ENCODE measurements at regions not wholly inside any gene's neighbourhood (a gene's known extent, or its start where the extent isn't known, plus 50 kb on each side); places are given as distances from the start of the nearest gene placed in this dataset.
"Not testable (repeated sequence)": the region's sequence is repeated elsewhere in the genome, so short reads cannot be mapped to it uniquely, and the experiment has no call there.

- Histone ChIP-seq H3K27ac (ENCODE audit: low read length) (no peak overlapping the region), H3K27me3 (ENCODE audit: control insufficient read depth, insufficient read depth, low read length) (no peaks in the 10 kb centered on the region), H3K4me3 (ENCODE audit: low read depth in 2 of 2, low read length in 2 of 2) (no peak overlapping the region), H3K4me1 (ENCODE audit: control insufficient read depth, insufficient read depth, low read length) (no peaks in the 10 kb centered on the region), H3K36me3 (ENCODE audit: control insufficient read depth, insufficient read depth, low read length) (no peaks in the 10 kb centered on the region), H3K9me3 (ENCODE audit: control insufficient read depth, insufficient read depth, low read depth, low read length) (0 out of 2 replicates have a peak, but pooled peaks cover 6% of the 10 kb centered on the region)
- TF ChIP-seq CTCF (IDR thresholded peaks at IDR 0.05): no peak
- no peak for TF ChIP-seq SIN3A (IDR thresholded peaks at IDR 0.05; ENCODE audit: borderline replicate concordance, insufficient read depth, low read depth, low read length)
- TF ChIP-seq POLR2AphosphoS5 (IDR thresholded peaks at IDR 0.05; ENCODE audit: low read depth, low read length): no peak
- TF ChIP-seq REST (IDR thresholded peaks at IDR 0.05; ENCODE audit: insufficient read depth in 1 of 2, low read depth in 2 of 2, low read length in 1 of 2): no peak
- TF ChIP-seq TCF7L2 (IDR thresholded peaks at IDR 0.05; ENCODE audit: low read depth, low read length): no peak
- POLR2A ChIA-PET: no interaction called here
- no TSS peak for BruUV-seq (replicated peaks)
- intact Hi-C loops (cut with micrococcal nuclease; ENCODE audit: unreplicated experiment): no loop called here
- CTCF ChIA-PET: interaction anchor here (0.7 kb wide), 1 partner anchor 103 kb away, joined by 3 read pairs; no protein-coding TSS in a partner anchor
- ATAC-seq (no peak), DNase-seq (ENCODE audit: low read depth, low spot score) (no peak)
- in situ Hi-C loops (cut with HindIII; ENCODE audit: low pct_unique_long_range_greater_than_20kb, low sequenced_read_pairs): no loop called here
Measured at GRCh38 chr10:21114683-21115082, 217.6 kb upstream of the NEBL start.

- ATAC-seq (no peak), DNase-seq (ENCODE audit: low read depth, low spot score) (no peak)
- ChIA-PET POLR2A (no interaction called here), CTCF (no interaction called here)
- Histone ChIP-seq H3K27me3 (ENCODE audit: control insufficient read depth, insufficient read depth, low read length) (no peaks in the 10 kb centered on the region), H3K4me3 (ENCODE audit: low read depth in 2 of 2, low read length in 2 of 2) (no peak overlapping the region), H3K27ac (ENCODE audit: low read length) (no peak overlapping the region), H3K9me3 (ENCODE audit: control insufficient read depth, insufficient read depth, low read depth, low read length) (0 out of 2 replicates have a peak, but pooled peaks cover 5% of the 10 kb centered on the region), H3K36me3 (ENCODE audit: control insufficient read depth, insufficient read depth, low read length) (no peaks in the 10 kb centered on the region), H3K4me1 (ENCODE audit: control insufficient read depth, insufficient read depth, low read length) (no peaks in the 10 kb centered on the region)
- TF ChIP-seq SIN3A (IDR thresholded peaks at IDR 0.05; ENCODE audit: borderline replicate concordance, insufficient read depth, low read depth, low read length): no peak
- no peak for TF ChIP-seq POLR2AphosphoS5 (IDR thresholded peaks at IDR 0.05; ENCODE audit: low read depth, low read length)
- no peak for TF ChIP-seq CTCF (IDR thresholded peaks at IDR 0.05)
- no peak for TF ChIP-seq REST (IDR thresholded peaks at IDR 0.05; ENCODE audit: insufficient read depth in 1 of 2, low read depth in 2 of 2, low read length in 1 of 2)
- no peak for TF ChIP-seq TCF7L2 (IDR thresholded peaks at IDR 0.05; ENCODE audit: low read depth, low read length)
- no TSS peak for BruUV-seq (replicated peaks)
- intact Hi-C loops (cut with micrococcal nuclease; ENCODE audit: unreplicated experiment): no loop called here
- in situ Hi-C loops (cut with HindIII; ENCODE audit: low pct_unique_long_range_greater_than_20kb, low sequenced_read_pairs): no loop called here
Measured at GRCh38 chr10:21110358-21110757, 213.2 kb upstream of the NEBL start.

GRCh38 chr10:21106931-21107330 is 209.8 kb upstream of the NEBL start:
- H3K27ac ChIP-seq (ENCODE audit: low read length); H3K36me3 ChIP-seq (ENCODE audit: control insufficient read depth, insufficient read depth, low read length); H3K27me3 ChIP-seq (ENCODE audit: control insufficient read depth, insufficient read depth, low read length); intact Hi-C loops (cut with micrococcal nuclease; ENCODE audit: unreplicated experiment); H3K4me1 ChIP-seq (ENCODE audit: control insufficient read depth, insufficient read depth, low read length); H3K4me3 ChIP-seq (ENCODE audit: low read depth in 2 of 2, low read length in 2 of 2); DNase-seq (ENCODE audit: low read depth, low spot score); H3K9me3 ChIP-seq (ENCODE audit: control insufficient read depth, insufficient read depth, low read depth, low read length); CTCF ChIA-PET; BruUV-seq (replicated peaks); POLR2A ChIA-PET; ATAC-seq; in situ Hi-C loops (cut with HindIII; ENCODE audit: low pct_unique_long_range_greater_than_20kb, low sequenced_read_pairs): not testable (repeated sequence)

GRCh38 chr10:21105331-21105730 is 208.2 kb upstream of the NEBL start:
- H3K36me3 ChIP-seq (ENCODE audit: control insufficient read depth, insufficient read depth, low read length); intact Hi-C loops (cut with micrococcal nuclease; ENCODE audit: unreplicated experiment); POLR2A ChIA-PET; CTCF ChIA-PET; DNase-seq (ENCODE audit: low read depth, low spot score); H3K27me3 ChIP-seq (ENCODE audit: control insufficient read depth, insufficient read depth, low read length); BruUV-seq (replicated peaks); in situ Hi-C loops (cut with HindIII; ENCODE audit: low pct_unique_long_range_greater_than_20kb, low sequenced_read_pairs); ATAC-seq; H3K27ac ChIP-seq (ENCODE audit: low read length); H3K4me1 ChIP-seq (ENCODE audit: control insufficient read depth, insufficient read depth, low read length); H3K4me3 ChIP-seq (ENCODE audit: low read depth in 2 of 2, low read length in 2 of 2); H3K9me3 ChIP-seq (ENCODE audit: control insufficient read depth, insufficient read depth, low read depth, low read length): not testable (repeated sequence)
